NT2/D1 (cell line): ENCODE measurements at regions not wholly inside any gene's neighbourhood (a gene's known extent, or its start where the extent isn't known, plus 50 kb on each side); places are given as distances from the start of the nearest gene placed in this dataset.

ENCODE experiments used
- SUZ12 ChIP-seq: IDR thresholded peaks from 2 replicates; pipeline ENCODE4 v1.6.1; 2011; ENCODE audit not compliant: insufficient read length, insufficient read depth; ENCODE audit errors: extremely low read depth
- YY1 ChIP-seq: IDR thresholded peaks from 2 replicates; pipeline ENCODE4 v1.6.1; 2011; ENCODE audit not compliant: insufficient read length, insufficient read depth
- ZNF274 ChIP-seq: IDR thresholded peaks from 2 replicates; pipeline ENCODE4 v1.6.1; 2011; ENCODE audit warnings: mild to moderate bottlenecking, low read depth, low read length

DNA sequence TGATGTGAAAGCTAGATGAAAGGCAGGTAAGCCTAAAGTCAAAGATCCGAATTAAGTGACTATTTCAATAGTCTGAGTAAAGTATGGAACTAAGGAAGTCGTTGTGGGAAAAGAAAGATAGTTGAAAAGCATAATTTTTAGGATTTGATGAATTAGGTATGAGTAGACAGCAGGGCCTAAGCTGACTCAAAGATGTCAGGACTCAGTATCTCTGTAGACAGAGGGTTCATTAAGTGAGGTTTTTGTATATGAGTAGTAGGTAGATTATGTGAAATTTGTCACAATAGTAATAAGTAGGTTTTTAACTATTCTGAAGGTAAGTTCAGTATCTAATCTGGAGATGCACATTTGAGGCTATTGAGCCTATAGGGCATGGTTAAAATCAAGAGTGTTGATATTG, 196.4 kb downstream of the RASSF9 start:
- no peak for TF ChIP-seq SUZ12
- no peak for TF ChIP-seq ZNF274
- TF ChIP-seq YY1: no peak
